GM10847 (cell line): ENCODE measurements at regions not wholly inside any gene's neighbourhood (a gene's known extent, or its start where the extent isn't known, plus 50 kb on each side); places are given as distances from the start of the nearest gene placed in this dataset.

ENCODE experiments used
- POLR2A ChIP-seq: IDR thresholded peaks from 2 replicates; pipeline ENCODE4 v1.6.1; 2011; ENCODE audit not compliant: insufficient read length; ENCODE audit errors: extremely low read depth

GRCh38 chr6:112979830-112980229, 632.7 kb downstream of the RFPL4B start:
- TF ChIP-seq POLR2A: no peak

GRCh38 chr6:112980676-112981075, 633.5 kb downstream of the RFPL4B start:
- no peak for TF ChIP-seq POLR2A

GRCh38 chr6:112983713-112984261, 636.7 kb downstream of the RFPL4B start:
- TF ChIP-seq POLR2A: no peak

DNA sequence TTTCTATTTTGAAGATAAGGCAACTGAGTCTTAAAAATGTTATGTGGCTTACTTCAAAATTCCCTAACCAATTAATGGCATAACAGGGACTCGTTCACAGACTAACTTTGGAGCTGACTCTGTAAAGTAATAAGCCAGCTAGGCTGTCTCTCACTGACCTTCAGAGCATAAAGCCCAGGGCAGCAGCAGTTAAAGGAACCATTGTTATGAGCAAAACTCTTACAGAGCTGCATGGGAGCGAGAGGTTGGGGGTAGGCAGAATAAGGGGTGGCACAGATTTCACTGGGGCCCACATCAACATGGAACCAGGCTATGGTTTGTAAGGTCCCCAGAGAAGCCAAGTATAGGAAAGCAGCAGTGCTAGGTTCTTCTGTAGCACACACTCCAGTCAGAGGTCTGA, 637.8 kb downstream of the RFPL4B start:
- no peak for TF ChIP-seq POLR2A

DNA sequence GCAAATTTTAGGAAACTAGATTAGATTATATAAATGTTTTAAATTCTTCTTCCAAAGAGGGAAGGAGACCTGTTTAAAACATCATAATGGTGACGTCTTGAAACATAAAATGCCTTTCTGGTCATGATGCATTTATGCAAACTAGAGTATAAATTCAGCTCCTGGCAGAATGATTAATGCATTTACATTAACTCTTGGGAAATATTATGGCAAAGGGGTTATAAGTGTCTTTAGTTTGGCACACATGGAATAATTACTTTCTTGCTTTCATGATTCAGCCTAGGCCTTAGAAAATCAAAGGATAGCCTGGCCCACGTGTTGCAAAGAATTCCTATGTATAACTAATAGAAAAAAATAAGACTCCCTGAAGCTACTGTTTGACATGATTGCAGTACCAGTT, 639.2 kb downstream of the RFPL4B start:
- no peak for TF ChIP-seq POLR2A

- TF ChIP-seq POLR2A: no peak
These were observed 641.6 kb downstream of the RFPL4B start for GRCh38 chr6:112988748-112989147.

DNA sequence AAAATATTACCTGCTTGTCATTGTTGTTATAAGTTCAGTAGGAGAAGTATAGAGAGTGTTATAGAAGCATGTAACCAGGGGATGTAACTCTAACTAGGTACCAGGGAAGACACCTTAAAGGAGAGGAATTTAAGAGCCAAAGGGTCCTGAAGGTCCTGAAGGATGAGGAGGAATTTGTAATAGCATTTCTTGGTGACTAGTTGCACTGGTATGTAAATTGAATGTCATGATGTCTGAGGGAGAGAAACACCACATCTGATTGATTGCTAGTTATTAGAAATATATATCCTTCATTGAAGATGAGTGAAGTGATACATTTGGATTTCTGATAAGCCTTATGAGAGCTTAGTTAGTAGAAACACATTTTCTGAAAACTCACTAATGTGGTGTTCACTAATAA, 643.8 kb downstream of the RFPL4B start:
- TF ChIP-seq POLR2A: no peak

DNA sequence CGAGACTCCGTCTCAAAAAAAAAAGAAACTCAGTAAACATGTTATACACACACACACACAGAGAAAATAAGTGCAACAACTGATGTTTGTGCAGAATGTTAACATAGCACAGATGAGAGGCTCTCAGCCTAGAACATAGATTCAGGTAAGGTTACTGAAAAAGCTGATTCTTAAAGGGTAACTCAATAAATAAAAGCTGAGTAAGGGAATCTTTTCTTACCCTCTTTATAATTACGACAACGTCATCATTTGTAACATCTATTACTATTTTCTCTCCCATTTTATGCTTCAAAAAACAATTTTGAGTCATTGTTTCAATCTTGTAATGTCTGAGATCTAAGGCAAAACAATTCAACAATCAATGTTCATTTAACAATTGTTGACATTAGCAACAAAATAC, 644.8 kb downstream of the RFPL4B start:
- no peak for TF ChIP-seq POLR2A

DNA sequence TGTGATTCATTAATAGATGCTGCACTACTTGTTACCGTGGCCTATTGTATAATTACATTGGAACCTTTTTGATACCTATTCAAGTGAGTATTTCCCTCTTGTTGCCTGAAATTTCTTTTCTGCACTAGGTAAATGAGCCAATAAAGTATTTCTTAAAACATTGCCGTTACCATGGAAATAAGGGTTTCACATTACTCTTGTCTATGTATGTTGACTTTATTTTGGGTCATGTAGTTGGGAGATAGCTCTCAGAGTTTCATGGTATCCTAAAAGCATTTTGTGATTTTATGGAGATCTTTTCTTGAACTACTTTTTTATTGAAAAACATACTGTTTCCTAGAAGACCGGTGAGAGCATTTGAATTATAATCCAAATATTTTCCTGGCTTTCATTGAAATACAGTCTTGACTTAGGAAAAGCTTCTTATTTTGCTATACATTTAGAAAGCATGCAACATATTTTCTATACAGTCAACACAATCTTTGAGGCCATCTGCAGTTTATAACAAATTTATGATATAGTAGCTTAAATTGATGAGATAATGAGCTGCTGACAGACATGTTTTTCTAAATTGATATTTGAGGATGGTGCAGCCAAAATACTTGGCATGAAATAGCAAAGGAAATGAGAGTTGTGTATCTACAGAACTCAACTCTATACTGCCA, 650.4 kb downstream of the RFPL4B start:
- TF ChIP-seq POLR2A: no peak

DNA sequence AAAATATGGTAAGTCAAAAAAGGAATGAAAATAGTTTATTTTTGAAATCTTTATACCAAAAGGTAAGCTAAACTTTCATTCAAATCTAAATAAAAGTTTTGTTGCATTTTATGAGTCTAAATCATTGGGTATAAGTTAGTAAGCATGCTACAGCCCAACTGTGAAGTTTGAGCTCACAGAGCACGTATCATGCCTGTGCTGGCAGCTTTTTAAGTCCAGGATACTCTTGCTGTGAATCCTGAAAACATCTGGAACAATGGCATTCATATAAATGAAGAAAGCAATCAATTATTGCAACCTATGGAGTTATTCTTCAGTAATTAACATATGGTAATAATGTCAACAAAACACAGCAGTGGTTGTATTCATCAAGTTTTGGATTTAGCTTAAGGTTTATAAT, 656.9 kb downstream of the RFPL4B start:
- no peak for TF ChIP-seq POLR2A

DNA sequence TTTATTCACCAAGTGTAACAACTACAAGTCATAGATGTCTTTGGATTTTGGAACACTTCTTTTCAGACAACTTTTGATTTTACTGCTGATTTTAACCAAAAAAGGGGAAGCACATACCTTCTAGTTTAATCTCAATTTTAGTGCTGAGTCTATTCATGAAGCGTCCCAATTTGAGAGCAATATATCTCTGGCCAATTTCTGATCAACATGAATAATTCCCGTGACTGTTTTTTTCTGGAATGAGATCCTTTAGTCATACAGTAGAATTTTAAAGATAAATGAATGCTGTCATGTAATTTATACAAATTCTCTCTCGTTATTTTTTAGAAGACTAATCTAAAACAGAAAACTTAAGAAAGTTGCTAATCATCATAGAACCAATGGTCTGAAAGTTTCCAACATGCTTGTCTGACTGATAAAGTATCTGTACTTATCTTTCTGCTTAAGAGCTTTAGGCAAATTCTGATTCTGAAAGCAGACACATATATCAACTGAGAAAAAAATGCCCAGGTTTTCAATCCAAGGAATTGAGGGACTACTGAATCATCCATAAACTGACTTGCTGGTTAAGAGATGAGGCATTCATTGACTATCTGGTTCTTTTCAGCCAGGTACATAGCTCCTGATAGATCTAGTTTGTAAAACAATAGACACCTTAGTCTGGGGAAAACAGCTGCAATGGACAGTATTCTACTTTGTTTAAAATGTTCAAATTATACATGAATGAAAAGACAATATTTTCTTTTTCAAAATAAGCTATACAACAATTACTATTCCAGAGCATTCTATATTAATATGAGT, 657.5 kb downstream of the RFPL4B start:
- no peak for TF ChIP-seq POLR2A

DNA sequence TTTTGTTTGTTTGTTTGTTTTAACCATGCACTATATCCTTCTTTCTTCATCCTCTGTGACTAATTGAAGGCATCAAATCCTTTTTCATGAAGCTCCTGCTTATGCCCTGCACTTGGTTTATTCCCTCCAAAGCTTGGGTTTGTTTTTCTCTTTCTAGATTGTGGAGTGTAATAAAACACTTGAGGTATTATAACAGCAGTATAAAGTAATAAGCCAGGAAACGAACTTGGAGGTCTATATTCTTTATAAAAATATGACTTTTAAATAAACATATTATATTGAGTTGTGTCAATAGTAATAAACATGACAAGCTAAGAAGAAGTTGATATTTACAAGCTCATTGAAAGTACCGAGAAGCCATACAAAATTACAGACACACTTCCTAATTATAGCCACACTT, 659.4 kb downstream of the RFPL4B start:
- TF ChIP-seq POLR2A: no peak

GRCh38 chr6:113009682-113010081, 662.6 kb downstream of the RFPL4B start:
- TF ChIP-seq POLR2A: no peak

GRCh38 chr6:113010196-113010989, 663.3 kb downstream of the RFPL4B start:
- no peak for TF ChIP-seq POLR2A

GRCh38 chr6:113011389-113011788, 664.3 kb downstream of the RFPL4B start:
- TF ChIP-seq POLR2A: no peak

GRCh38 chr6:113011801-113012200, 664.7 kb downstream of the RFPL4B start:
- TF ChIP-seq POLR2A: no peak
